CD4-positive, alpha-beta T cell (primary cell): ENCODE measurements at regions not wholly inside any gene's neighbourhood (a gene's known extent, or its start where the extent isn't known, plus 50 kb on each side); places are given as distances from the start of the nearest gene placed in this dataset.

Experiments used
- ATAC-seq: fragments of 200-7000 bp; cut with Tn5 transposase; one replicate; pipeline ENCODE4 v1.10.0; 2022; ENCODE audit warnings: mild to moderate bottlenecking; ENCODE audit not compliant: poor library complexity
- CTCF ChIA-PET: fragments of 350-600 bp; sonication (Branson Sonifier 250); formaldehyde crosslinking; loops from one replicate; lab custom pipeline; 2021; ENCODE audit warnings: antibody characterized with exemption, inconsistent platforms; lab: Charles Lee
- POLR2A ChIA-PET: fragments of 350-600 bp; sonication (Branson Sonifier 250); formaldehyde crosslinking; loops from one replicate; lab custom pipeline; 2021; ENCODE audit warnings: antibody characterized with exemption, inconsistent platforms; lab: Charles Lee
- DNase-seq, 14 experiments: peaks; one replicate each; pipeline ENCODE4 v3.0.0-alpha.2; 2013 to 2020; ENCODE audit warnings: mixed read lengths in 2 of 14
- H3K27ac ChIP-seq, 2 donors: one replicate each; pipeline versions ENCODE4 v1.5.1 to v1.7.0; 2013; ENCODE audit warnings: low read length in 2 of 2, low read depth in 1 of 2, mild to moderate bottlenecking in 1 of 2
- H3K27me3 ChIP-seq, 2 experiments: 1 replicate in 1 of 2; 2 replicates in 1 of 2; pipeline versions ENCODE4 v1.6.1 to v1.7.0; 2013; ENCODE audit warnings: low read length in 2 of 2, control low read depth in 1 of 2, mild to moderate bottlenecking in 1 of 2, moderate library complexity in 1 of 2; ENCODE audit not compliant: insufficient read depth in 2 of 2, control insufficient read depth in 1 of 2
- H3K36me3 ChIP-seq: one replicate; pipeline ENCODE4 v1.6.1; 2013; ENCODE audit warnings: low read length, control low read depth; ENCODE audit not compliant: insufficient read depth
- H3K4me1 ChIP-seq: one replicate; pipeline ENCODE4 v1.6.1; 2013; ENCODE audit warnings: low read length, control low read depth; ENCODE audit not compliant: insufficient read depth
- H3K4me3 ChIP-seq: one replicate; pipeline ENCODE4 v1.5.1; 2013; ENCODE audit warnings: mild to moderate bottlenecking, low read length, moderate library complexity
- H3K9me3 ChIP-seq, 2 experiments: 1 replicate in 1 of 2; 2 replicates in 1 of 2; pipeline versions ENCODE4 v1.6.1 to v1.7.0; 2013; ENCODE audit warnings: low read length in 2 of 2, mild to moderate bottlenecking in 2 of 2, control low read depth in 1 of 2, moderate library complexity in 1 of 2; ENCODE audit not compliant: control insufficient read depth in 1 of 2, insufficient read depth in 1 of 2
- H3K27ac Mint-ChIP-seq: one replicate; pipeline ENCODE4 v1.8.0; 2020; ENCODE audit warnings: mixed read lengths
- H3K27me3 Mint-ChIP-seq: one replicate; pipeline ENCODE4 v1.8.0; 2021; ENCODE audit warnings: mixed read lengths
- H3K36me3 Mint-ChIP-seq: one replicate; pipeline ENCODE4 v1.8.0; 2021; ENCODE audit warnings: low read depth, mixed read lengths
- H3K4me1 Mint-ChIP-seq: one replicate; pipeline ENCODE4 v1.8.0; 2021; ENCODE audit warnings: low read depth, mixed read lengths
- H3K4me3 Mint-ChIP-seq: one replicate; pipeline ENCODE4 v1.8.0; 2020; ENCODE audit warnings: mild to moderate bottlenecking, mixed read lengths
- H3K9me3 Mint-ChIP-seq: one replicate; pipeline ENCODE4 v1.8.0; 2020; ENCODE audit warnings: mixed read lengths
- intact Hi-C, 2 experiments: fragments of 100-400 bp; cut with DNase I in 1 of 2; cut with micrococcal nuclease in 1 of 2; formaldehyde crosslinking; loops; one replicate each; pipeline versions ENCODE4 v1.15.1 to v1.9.0; 2023 to 2025; cut with DNase I, micrococcal nuclease
- TF ChIP-seq, protein P1 (sequence below): fragments of 200-600 bp; IDR thresholded peaks from one replicate; pipeline ENCODE4 v1.8.0; 2022; ENCODE audit warnings: antibody characterized with exemption, mild to moderate bottlenecking

DNA sequence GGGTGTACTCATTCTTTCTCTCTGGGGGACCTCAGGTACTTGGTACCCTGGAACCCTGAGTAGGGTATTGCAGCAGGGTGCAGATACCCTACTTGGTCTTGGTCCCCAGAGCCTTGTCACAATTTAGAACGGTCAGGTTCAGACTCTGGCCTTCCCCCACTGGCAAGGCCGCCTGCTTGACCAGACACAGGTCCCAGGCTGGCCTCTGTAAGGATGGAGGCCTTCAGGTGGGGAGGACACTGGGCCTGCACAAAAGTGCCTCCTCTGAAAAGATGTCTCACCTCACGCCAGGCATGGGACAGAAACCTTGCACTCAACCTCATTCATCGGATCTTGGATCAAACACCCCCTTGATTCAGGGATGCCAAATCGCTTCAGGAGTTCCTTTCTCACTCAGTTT lies 158.4 kb downstream of the KLF13 start:
- intact Hi-C loops: loop anchor here (2.0 to 10.0 kb wide), 6 partner anchors 90 to 493 kb away; partner anchors contain the start of genes MTMR10 (in 1 of the 2) and OTUD7A (in 1 of the 2)
- H3K36me3 Mint-ChIP-seq: peaks cover 9% of the 10 kb centered on the region
- Histone ChIP-seq H3K27ac (no peak overlapping the region), H3K4me3 (no peak overlapping the region), H3K4me1 (peaks cover 60% of the 10 kb centered on the region), H3K36me3 (no peaks in the 10 kb centered on the region), H3K27me3 (no peaks in the 10 kb centered on the region), H3K9me3 (peaks cover 0 to 7% of the 10 kb centered on the region in 2 experiments)
- POLR2A ChIA-PET: interaction anchor here (3.4 to 4.6 kb wide), 3 partner anchors 11 to 158 kb away, joined by 38 to 68 read pairs (median 62); partner anchors contain the start of gene KLF13
- no peak for DNase-seq
- ATAC-seq: no peak
- H3K27ac Mint-ChIP-seq: peak overlapping the region; percentile 81
- CTCF ChIA-PET: no interaction called here
- peak overlapping the region; percentile 91 for H3K4me3 Mint-ChIP-seq
- no peaks in the 10 kb centered on the region for H3K9me3 Mint-ChIP-seq
- no peaks in the 10 kb centered on the region for H3K27me3 Mint-ChIP-seq
- TF ChIP-seq, protein P1, sequence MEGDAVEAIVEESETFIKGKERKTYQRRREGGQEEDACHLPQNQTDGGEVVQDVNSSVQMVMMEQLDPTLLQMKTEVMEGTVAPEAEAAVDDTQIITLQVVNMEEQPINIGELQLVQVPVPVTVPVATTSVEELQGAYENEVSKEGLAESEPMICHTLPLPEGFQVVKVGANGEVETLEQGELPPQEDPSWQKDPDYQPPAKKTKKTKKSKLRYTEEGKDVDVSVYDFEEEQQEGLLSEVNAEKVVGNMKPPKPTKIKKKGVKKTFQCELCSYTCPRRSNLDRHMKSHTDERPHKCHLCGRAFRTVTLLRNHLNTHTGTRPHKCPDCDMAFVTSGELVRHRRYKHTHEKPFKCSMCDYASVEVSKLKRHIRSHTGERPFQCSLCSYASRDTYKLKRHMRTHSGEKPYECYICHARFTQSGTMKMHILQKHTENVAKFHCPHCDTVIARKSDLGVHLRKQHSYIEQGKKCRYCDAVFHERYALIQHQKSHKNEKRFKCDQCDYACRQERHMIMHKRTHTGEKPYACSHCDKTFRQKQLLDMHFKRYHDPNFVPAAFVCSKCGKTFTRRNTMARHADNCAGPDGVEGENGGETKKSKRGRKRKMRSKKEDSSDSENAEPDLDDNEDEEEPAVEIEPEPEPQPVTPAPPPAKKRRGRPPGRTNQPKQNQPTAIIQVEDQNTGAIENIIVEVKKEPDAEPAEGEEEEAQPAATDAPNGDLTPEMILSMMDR: no peak
- H3K4me1 Mint-ChIP-seq: peaks cover 52% of the 10 kb centered on the region

DNA sequence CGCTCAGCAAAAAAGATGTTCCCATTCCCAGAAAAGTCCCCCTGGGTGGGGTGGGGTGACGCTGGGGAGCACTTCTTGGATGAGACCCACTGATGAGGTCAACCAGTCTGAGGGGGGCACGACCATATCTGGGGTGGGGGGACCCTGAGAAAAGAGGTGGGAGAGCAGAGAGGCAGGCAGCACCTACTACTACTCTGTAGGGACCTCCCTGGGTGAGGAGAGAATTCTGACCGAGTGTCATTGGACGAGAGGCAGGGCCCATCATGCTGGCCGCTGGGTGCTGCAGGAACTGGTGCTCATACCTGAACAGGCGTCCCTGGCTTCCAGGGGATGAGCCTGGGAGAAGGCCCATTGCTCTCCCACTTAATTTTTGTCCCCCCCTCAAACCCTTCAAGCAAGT lies 158.8 kb downstream of the KLF13 start:
- Histone ChIP-seq H3K36me3 (no peaks in the 10 kb centered on the region), H3K4me3 (no peak overlapping the region), H3K4me1 (peaks cover 59% of the 10 kb centered on the region), H3K9me3 (peaks cover 0 to 7% of the 10 kb centered on the region in 2 experiments), H3K27ac (no peak overlapping the region), H3K27me3 (no peaks in the 10 kb centered on the region)
- CTCF ChIA-PET: interaction anchor here (2.0 kb wide), 1 partner anchor 12 kb away, joined by 6 read pairs; no protein-coding TSS in a partner anchor
- intact Hi-C loops: loop anchor here (2.0 to 10.0 kb wide), 5 partner anchors 91 to 493 kb away; partner anchors contain the start of gene MTMR10 (in 1 of the 2)
- POLR2A ChIA-PET: interaction anchor here (3.4 to 4.6 kb wide), 3 partner anchors 12 to 159 kb away, joined by 38 to 68 read pairs (median 62); partner anchors contain the start of gene KLF13
- Mint-ChIP-seq H3K27ac (no peak overlapping the region), H3K4me1 (peaks cover 52% of the 10 kb centered on the region), H3K36me3 (peaks cover 9% of the 10 kb centered on the region), H3K4me3 (peak overlapping the region; percentile 56), H3K9me3 (no peaks in the 10 kb centered on the region), H3K27me3 (no peaks in the 10 kb centered on the region)
- DNase-seq (no peak), ATAC-seq (no peak)
- TF ChIP-seq, protein P1: no peak

DNA sequence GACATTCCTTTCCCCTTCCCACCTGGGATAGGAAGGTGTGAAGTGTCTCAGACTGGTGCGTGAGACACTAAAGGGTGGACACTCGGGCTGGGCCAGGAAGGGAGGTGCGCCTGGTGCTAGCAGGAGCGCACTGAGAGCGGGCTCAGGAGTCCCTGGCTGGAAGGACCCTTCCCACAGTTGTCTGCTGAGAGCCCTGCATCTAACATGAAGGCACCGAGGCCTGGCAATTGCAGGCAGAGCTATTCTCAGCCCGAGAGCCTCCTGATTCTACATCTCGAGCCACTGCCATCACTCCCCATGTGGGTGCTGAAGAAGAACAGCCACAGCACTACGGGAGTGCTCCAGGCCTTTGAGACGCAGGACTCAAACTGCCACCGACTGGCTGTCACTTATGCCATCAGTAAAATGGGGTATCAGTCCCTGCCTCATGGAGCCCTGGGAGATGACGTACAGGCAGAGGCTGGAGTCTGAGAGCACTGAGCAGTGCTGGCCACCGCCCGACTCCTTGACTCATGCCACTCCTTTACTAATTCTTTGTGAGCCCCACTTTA lies 159.4 kb downstream of the KLF13 start:
- Histone ChIP-seq H3K36me3 (no peaks in the 10 kb centered on the region), H3K27me3 (no peaks in the 10 kb centered on the region), H3K4me3 (no peak overlapping the region), H3K4me1 (peaks cover 55% of the 10 kb centered on the region), H3K27ac (no peak overlapping the region), H3K9me3 (peaks cover 1 to 7% of the 10 kb centered on the region in 2 experiments)
- Mint-ChIP-seq H3K4me1 (peaks cover 46% of the 10 kb centered on the region), H3K36me3 (peaks cover 9% of the 10 kb centered on the region), H3K27ac (no peak overlapping the region), H3K27me3 (no peaks in the 10 kb centered on the region), H3K4me3 (peak overlapping the region; percentile 56), H3K9me3 (no peaks in the 10 kb centered on the region)
- intact Hi-C loops: loop anchor here (2.0 to 10.0 kb wide), 5 partner anchors 91 to 494 kb away; partner anchors contain the start of gene MTMR10 (in 1 of the 2)
- TF ChIP-seq, protein P1: no peak
- DNase-seq: no peak
- ATAC-seq: no peak
- POLR2A ChIA-PET: interaction anchor here (3.7 kb wide), 1 partner anchor 49 kb away, joined by 39 read pairs; no protein-coding TSS in a partner anchor
- CTCF ChIA-PET: interaction anchor here (2.0 kb wide), 1 partner anchor 13 kb away, joined by 6 read pairs; no protein-coding TSS in a partner anchor
